Ascending aorta (tissue), 2 donors: ENCODE measurements at regions not wholly inside any gene's neighbourhood (a gene's known extent, or its start where the extent isn't known, plus 50 kb on each side); places are given as distances from the start of the nearest gene placed in this dataset.

Experiments used
- DNase-seq, 2 donors: peaks; one replicate each; pipeline ENCODE4 v3.0.0-alpha.2; 2019; ENCODE audit warnings: low spot score in 2 of 2
- H3K27ac ChIP-seq, 2 donors: fragments of 200-600 bp; sonication (generic); one replicate each; pipeline ENCODE4 v1.5.1; 2016 to 2017; ENCODE audit warnings: mild to moderate bottlenecking in 1 of 2
- H3K27me3 ChIP-seq: fragments of 200-600 bp; sonication (generic); one replicate; pipeline ENCODE4 v1.5.1; 2017
- H3K36me3 ChIP-seq, 2 donors: fragments of 200-600 bp; sonication (generic); one replicate each; pipeline ENCODE4 v1.5.1; 2016
- H3K4me1 ChIP-seq, 2 donors: fragments of 200-600 bp; sonication (generic); one replicate each; pipeline ENCODE4 v1.5.1; 2016 to 2017; ENCODE audit warnings: mild to moderate bottlenecking in 1 of 2
- H3K4me3 ChIP-seq, 2 donors: fragments of 200-600 bp; sonication (generic); one replicate each; pipeline ENCODE4 v1.5.1; 2016 to 2017; ENCODE audit warnings: mild to moderate bottlenecking in 1 of 2
- H3K9me3 ChIP-seq, 2 donors: fragments of 200-600 bp; sonication (generic); one replicate each; pipeline ENCODE4 v1.5.1; 2016
- CTCF ChIP-seq, 3 experiments: fragments of 200-600 bp in 2 of 3; fragments of 450-650 bp in 1 of 3; sonication (generic) in 2 of 3; IDR thresholded peaks; one replicate each; pipeline ENCODE4 v1.5.1; 2016 to 2019; ENCODE audit warnings: antibody characterized with exemption in 3 of 3, mild to moderate bottlenecking in 1 of 3, moderate library complexity in 1 of 3
- intact Hi-C: fragments of 100-400 bp; cut with DNase I; formaldehyde crosslinking; loops from one replicate; pipeline ENCODE4 v1.15.1; 2023

GRCh38 chr3:96059301-96059700 is 755.1 kb upstream of the EPHA6 start:
- H3K4me1 ChIP-seq = no peaks in the 10 kb centered on the region
- no peak overlapping the region for H3K27ac ChIP-seq
- H3K27me3 ChIP-seq = no peaks in the 10 kb centered on the region
- H3K4me3 ChIP-seq = no peak overlapping the region
- H3K36me3 ChIP-seq = no peaks in the 10 kb centered on the region
- H3K9me3 ChIP-seq = no peaks in the 10 kb centered on the region
- TF ChIP-seq CTCF (IDR thresholded peaks at IDR 0.05) = no peak
- DNase-seq = no peak
- intact Hi-C loops = no loop called here

GRCh38 chr3:96069065-96069464 is 745.3 kb upstream of the EPHA6 start:
- intact Hi-C loops = no loop called here
- H3K9me3 ChIP-seq = no peaks in the 10 kb centered on the region
- no peak for DNase-seq
- no peak for TF ChIP-seq CTCF (IDR thresholded peaks at IDR 0.05)
- no peaks in the 10 kb centered on the region for H3K4me1 ChIP-seq
- H3K27me3 ChIP-seq = no peaks in the 10 kb centered on the region
- H3K27ac ChIP-seq = no peak overlapping the region
- H3K36me3 ChIP-seq = no peaks in the 10 kb centered on the region
- no peak overlapping the region for H3K4me3 ChIP-seq

- intact Hi-C loops = no loop called here
- Histone ChIP-seq H3K27ac (no peak overlapping the region), H3K27me3 (no peaks in the 10 kb centered on the region), H3K4me1 (no peaks in the 10 kb centered on the region), H3K36me3 (no peaks in the 10 kb centered on the region), H3K4me3 (no peak overlapping the region), H3K9me3 (no peaks in the 10 kb centered on the region)
- TF ChIP-seq CTCF (IDR thresholded peaks at IDR 0.05) = no peak
- DNase-seq = no peak
Measured at GRCh38 chr3:96070678-96071077, 743.7 kb upstream of the EPHA6 start.

GRCh38 chr3:96071097-96071496 is 743.3 kb upstream of the EPHA6 start:
- H3K27ac ChIP-seq = no peak overlapping the region
- H3K4me3 ChIP-seq = no peak overlapping the region
- intact Hi-C loops = no loop called here
- no peaks in the 10 kb centered on the region for H3K4me1 ChIP-seq
- no peak for TF ChIP-seq CTCF (IDR thresholded peaks at IDR 0.05)
- H3K9me3 ChIP-seq = no peaks in the 10 kb centered on the region
- H3K36me3 ChIP-seq = no peaks in the 10 kb centered on the region
- DNase-seq = no peak
- no peaks in the 10 kb centered on the region for H3K27me3 ChIP-seq

- Histone ChIP-seq H3K4me3 (no peak overlapping the region), H3K4me1 (no peaks in the 10 kb centered on the region), H3K27ac (no peak overlapping the region), H3K27me3 (no peaks in the 10 kb centered on the region), H3K9me3 (no peaks in the 10 kb centered on the region), H3K36me3 (no peaks in the 10 kb centered on the region)
- DNase-seq = no peak
- TF ChIP-seq CTCF (IDR thresholded peaks at IDR 0.05) = no peak
- intact Hi-C loops = no loop called here
Measured at GRCh38 chr3:96072226-96072625, 742.2 kb upstream of the EPHA6 start.

- no peaks in the 10 kb centered on the region for H3K36me3 ChIP-seq
- H3K4me1 ChIP-seq = no peaks in the 10 kb centered on the region
- no peak overlapping the region for H3K27ac ChIP-seq
- H3K9me3 ChIP-seq = no peaks in the 10 kb centered on the region
- DNase-seq = no peak
- no peaks in the 10 kb centered on the region for H3K27me3 ChIP-seq
- no peak for TF ChIP-seq CTCF (IDR thresholded peaks at IDR 0.05)
- intact Hi-C loops = no loop called here
- no peak overlapping the region for H3K4me3 ChIP-seq
Measured at GRCh38 chr3:96083610-96084009, 730.8 kb upstream of the EPHA6 start.
